IPS-NIHi7 (cell line): ENCODE measurements at regions not wholly inside any gene's neighbourhood (a gene's known extent, or its start where the extent isn't known, plus 50 kb on each side); places are given as distances from the start of the nearest gene placed in this dataset.
"Not testable (repeated sequence)": the region's sequence is repeated elsewhere in the genome, so short reads cannot be mapped to it uniquely, and the experiment has no call there.

Experiments
- DNase-seq: peaks from one replicate; pipeline ENCODE4 v3.0.0; 2012; ENCODE audit warnings: mixed read lengths; ENCODE audit errors: extremely low spot score

GRCh38 chr2:156254637-156255067 is 77.9 kb downstream of the NR4A2 start:
- not testable (repeated sequence) for DNase-seq

- DNase-seq, result no peak
Measured at GRCh38 chr2:156253765-156254164, 78.8 kb downstream of the NR4A2 start.

GRCh38 chr2:156242874-156243273 is 89.6 kb downstream of the NR4A2 start:
- no peak for DNase-seq

- DNase-seq, result no peak
Measured at GRCh38 chr2:156237558-156237957, 95.0 kb downstream of the NR4A2 start.

- DNase-seq, result peak; percentile 10
Measured at GRCh38 chr2:156229724-156230362, 102.7 kb downstream of the NR4A2 start.

- not testable (repeated sequence) for DNase-seq
Measured at GRCh38 chr2:156223328-156223727, 109.2 kb downstream of the NR4A2 start.

GRCh38 chr2:156221703-156222102 is 110.8 kb downstream of the NR4A2 start:
- DNase-seq, result no peak

GRCh38 chr2:156219491-156220100 is 112.9 kb downstream of the NR4A2 start:
- DNase-seq, result no peak

GRCh38 chr2:156215656-156216055 is 116.9 kb downstream of the NR4A2 start:
- DNase-seq, result no peak

GRCh38 chr2:156211318-156211717 is 121.2 kb downstream of the NR4A2 start:
- DNase-seq, result no peak

- peak; percentile 20 for DNase-seq
Measured at GRCh38 chr2:156206355-156206754, 126.2 kb downstream of the NR4A2 start.

GRCh38 chr2:156199588-156199987 is 132.9 kb downstream of the NR4A2 start:
- no peak for DNase-seq

GRCh38 chr2:156196031-156196430 is 136.5 kb downstream of the NR4A2 start:
- DNase-seq, result no peak

GRCh38 chr2:156192468-156192867 is 140.1 kb downstream of the NR4A2 start:
- no peak for DNase-seq

GRCh38 chr2:156191527-156191926 is 141.0 kb downstream of the NR4A2 start:
- no peak for DNase-seq

GRCh38 chr2:156190517-156190916 is 142.0 kb downstream of the NR4A2 start:
- no peak for DNase-seq

GRCh38 chr2:156189584-156189983 is 142.9 kb downstream of the NR4A2 start:
- DNase-seq, result no peak

- DNase-seq, result no peak
Measured at GRCh38 chr2:156189143-156189542, 143.4 kb downstream of the NR4A2 start.

- no peak for DNase-seq
Measured at GRCh38 chr2:156182132-156182531, 150.4 kb downstream of the NR4A2 start.

GRCh38 chr2:156181208-156181607 is 151.3 kb downstream of the NR4A2 start:
- DNase-seq, result no peak

- DNase-seq, result no peak
Measured at GRCh38 chr2:156177654-156178053, 154.9 kb downstream of the NR4A2 start.

GRCh38 chr2:156175946-156176345 is 156.6 kb downstream of the NR4A2 start:
- no peak for DNase-seq

- no peak for DNase-seq
Measured at GRCh38 chr2:156170929-156171328, 161.6 kb downstream of the NR4A2 start.

GRCh38 chr2:156165742-156166141 is 166.8 kb downstream of the NR4A2 start:
- DNase-seq, result no peak
